ENCODE measurements at regions not wholly inside any gene's neighbourhood (a gene's known extent, or its start where the extent isn't known, plus 50 kb on each side); places are given as distances from the start of the nearest gene placed in this dataset.

DNA sequence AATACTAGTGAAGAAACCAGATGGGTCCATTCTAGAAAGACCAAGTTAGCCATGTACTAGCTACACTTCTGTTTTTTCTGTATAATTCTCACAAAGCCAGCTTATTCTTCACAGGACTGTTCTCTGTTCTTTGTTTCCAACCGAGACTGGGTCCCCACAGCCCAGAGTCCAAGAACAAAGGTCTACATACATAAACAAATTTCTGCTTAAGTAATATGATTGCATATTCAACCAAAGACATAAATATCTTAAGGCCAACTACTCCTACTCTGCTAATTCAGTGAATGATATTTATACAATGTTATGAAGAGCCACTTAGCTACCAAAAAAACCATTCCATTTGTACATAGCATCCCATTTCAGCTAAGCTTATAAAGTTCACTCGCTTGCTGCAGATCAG, 299.8 kb upstream of the CCDC54 start:
- no peaks in the 10 kb centered on the region for H3K36me3 ChIP-seq
- H3K9me3 ChIP-seq = no peaks in the 10 kb centered on the region
- H3K27me3 ChIP-seq = no peaks in the 10 kb centered on the region
- no peak for DNase-seq
- no peak overlapping the region for H3K4me3 ChIP-seq
- no peak overlapping the region for H3K27ac ChIP-seq
- in situ Hi-C loops (cut with MboI; ENCODE audit: low sequenced_read_pairs in 4 of 4) (no loop called here), intact Hi-C loops (cut with DNase I; ENCODE audit: low total_unique reads) (no loop called here)
- H3K4me1 ChIP-seq = no peaks in the 10 kb centered on the region
- no peak for ATAC-seq
- no peak for TF ChIP-seq CTCF (IDR thresholded peaks at IDR 0.05 in 4 of 5, conservative IDR thresholded peaks at IDR 0.05 in 1 of 5)
- TF ChIP-seq POLR2A (IDR thresholded peaks at IDR 0.05) = no peak

GRCh38 chr3:107082527-107082926, 294.7 kb upstream of the CCDC54 start:
- no peaks in the 10 kb centered on the region for H3K27me3 ChIP-seq
- intact Hi-C loops (cut with DNase I; ENCODE audit: low total_unique reads) = no loop called here
- ATAC-seq (no peak), DNase-seq (no peak)
- H3K36me3 ChIP-seq = no peaks in the 10 kb centered on the region
- H3K4me3 ChIP-seq = no peak overlapping the region
- H3K4me1 ChIP-seq = no peaks in the 10 kb centered on the region
- TF ChIP-seq CTCF (IDR thresholded peaks at IDR 0.05 in 4 of 5, conservative IDR thresholded peaks at IDR 0.05 in 1 of 5) = no peak
- TF ChIP-seq POLR2A (IDR thresholded peaks at IDR 0.05) = no peak
- no peak overlapping the region for H3K27ac ChIP-seq
- H3K9me3 ChIP-seq = no peaks in the 10 kb centered on the region
- in situ Hi-C loops (cut with MboI; ENCODE audit: low sequenced_read_pairs in 4 of 4) = no loop called here

- DNase-seq (no peak), ATAC-seq (no peak)
- no peak overlapping the region for H3K27ac ChIP-seq
- no peak for TF ChIP-seq CTCF (IDR thresholded peaks at IDR 0.05 in 4 of 5, conservative IDR thresholded peaks at IDR 0.05 in 1 of 5)
- TF ChIP-seq POLR2A (IDR thresholded peaks at IDR 0.05) = no peak
- intact Hi-C loops (cut with DNase I; ENCODE audit: low total_unique reads) (no loop called here), in situ Hi-C loops (cut with MboI; ENCODE audit: low sequenced_read_pairs in 4 of 4) (no loop called here)
- no peaks in the 10 kb centered on the region for H3K9me3 ChIP-seq
- H3K36me3 ChIP-seq = no peaks in the 10 kb centered on the region
- no peak overlapping the region for H3K4me3 ChIP-seq
- no peaks in the 10 kb centered on the region for H3K4me1 ChIP-seq
- no peaks in the 10 kb centered on the region for H3K27me3 ChIP-seq
These were observed 292.0 kb upstream of the CCDC54 start for GRCh38 chr3:107085261-107085660.

- no peaks in the 10 kb centered on the region for H3K9me3 ChIP-seq
- DNase-seq = no peak
- no peaks in the 10 kb centered on the region for H3K27me3 ChIP-seq
- H3K36me3 ChIP-seq = no peaks in the 10 kb centered on the region
- no peak overlapping the region for H3K27ac ChIP-seq
- H3K4me1 ChIP-seq = no peaks in the 10 kb centered on the region
- H3K4me3 ChIP-seq = no peak overlapping the region
- in situ Hi-C loops (cut with MboI; ENCODE audit: low sequenced_read_pairs in 4 of 4) = no loop called here
- no peak for ATAC-seq
- TF ChIP-seq CTCF (IDR thresholded peaks at IDR 0.05 in 4 of 5, conservative IDR thresholded peaks at IDR 0.05 in 1 of 5) (no peak), POLR2A (IDR thresholded peaks at IDR 0.05) (no peak)
- intact Hi-C loops (cut with DNase I; ENCODE audit: low total_unique reads) = no loop called here
These were observed 285.1 kb upstream of the CCDC54 start for GRCh38 chr3:107092121-107092520.

- DNase-seq = no peak
- Histone ChIP-seq H3K36me3 (no peaks in the 10 kb centered on the region), H3K9me3 (no peaks in the 10 kb centered on the region), H3K27me3 (no peaks in the 10 kb centered on the region), H3K4me1 (no peaks in the 10 kb centered on the region), H3K4me3 (no peak overlapping the region), H3K27ac (no peak overlapping the region)
- in situ Hi-C loops (cut with MboI; ENCODE audit: low sequenced_read_pairs in 4 of 4) (no loop called here), intact Hi-C loops (cut with DNase I; ENCODE audit: low total_unique reads) (no loop called here)
- no peak for ATAC-seq
- TF ChIP-seq CTCF (IDR thresholded peaks at IDR 0.05 in 4 of 5, conservative IDR thresholded peaks at IDR 0.05 in 1 of 5) = no peak
- no peak for TF ChIP-seq POLR2A (IDR thresholded peaks at IDR 0.05)
These were observed 278.4 kb upstream of the CCDC54 start for GRCh38 chr3:107098864-107099263.
